ENCODE measurements at regions not wholly inside any gene's neighbourhood (a gene's known extent, or its start where the extent isn't known, plus 50 kb on each side); places are given as distances from the start of the nearest gene placed in this dataset.

- Histone ChIP-seq H3K27ac (no peak overlapping the region), H3K36me3 (no peaks in the 10 kb centered on the region), H3K9me3 (no peaks in the 10 kb centered on the region), H3K4me1 (no peaks in the 10 kb centered on the region), H3K4me3 (no peak overlapping the region), H3K27me3 (no peaks in the 10 kb centered on the region)
- DNase-seq = no peak
- TF ChIP-seq POLR2A (IDR thresholded peaks at IDR 0.05) = no peak
- no peak for TF ChIP-seq CTCF (IDR thresholded peaks at IDR 0.05)
These were observed 68.8 kb upstream of the ARHGAP24 start for GRCh38 chr4:85406185-85406584.

GRCh38 chr4:85407546-85407945, 67.4 kb upstream of the ARHGAP24 start:
- H3K9me3 ChIP-seq = no peaks in the 10 kb centered on the region
- no peaks in the 10 kb centered on the region for H3K4me1 ChIP-seq
- no peaks in the 10 kb centered on the region for H3K27me3 ChIP-seq
- DNase-seq = no peak
- no peak overlapping the region for H3K4me3 ChIP-seq
- H3K36me3 ChIP-seq = no peaks in the 10 kb centered on the region
- TF ChIP-seq CTCF (IDR thresholded peaks at IDR 0.05) = no peak
- TF ChIP-seq POLR2A (IDR thresholded peaks at IDR 0.05) = no peak
- H3K27ac ChIP-seq = no peak overlapping the region

GRCh38 chr4:85408301-85408700, 66.6 kb upstream of the ARHGAP24 start:
- Histone ChIP-seq H3K4me3 (no peak overlapping the region), H3K36me3 (no peaks in the 10 kb centered on the region), H3K4me1 (no peaks in the 10 kb centered on the region), H3K9me3 (no peaks in the 10 kb centered on the region), H3K27me3 (no peaks in the 10 kb centered on the region), H3K27ac (no peak overlapping the region)
- DNase-seq = no peak
- TF ChIP-seq CTCF (IDR thresholded peaks at IDR 0.05) = no peak
- no peak for TF ChIP-seq POLR2A (IDR thresholded peaks at IDR 0.05)

DNA sequence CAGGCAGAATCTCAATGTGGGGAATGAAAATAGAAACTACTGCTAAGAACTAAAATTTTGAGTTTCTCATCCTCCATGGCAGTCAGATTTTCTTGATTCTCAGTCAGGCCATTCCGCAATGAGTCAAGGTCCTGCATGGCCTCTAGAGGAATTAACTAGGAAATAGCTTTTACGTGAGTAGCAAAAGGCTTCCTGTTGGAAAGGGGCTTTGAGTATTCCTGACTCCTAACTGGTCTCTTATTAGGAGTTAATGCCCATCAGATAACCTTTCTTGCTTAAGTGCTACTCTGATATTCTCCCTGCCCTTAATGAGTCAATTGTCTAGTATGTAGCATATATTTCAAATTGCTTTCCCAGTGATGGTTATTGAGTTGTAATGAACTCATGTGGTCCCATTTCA, 65.7 kb upstream of the ARHGAP24 start:
- Histone ChIP-seq H3K9me3 (no peaks in the 10 kb centered on the region), H3K36me3 (no peaks in the 10 kb centered on the region), H3K27ac (no peak overlapping the region), H3K4me3 (no peak overlapping the region), H3K27me3 (no peaks in the 10 kb centered on the region), H3K4me1 (no peaks in the 10 kb centered on the region)
- TF ChIP-seq CTCF (IDR thresholded peaks at IDR 0.05) (no peak), POLR2A (IDR thresholded peaks at IDR 0.05) (no peak)
- no peak for DNase-seq

- no peak for TF ChIP-seq POLR2A (IDR thresholded peaks at IDR 0.05)
- no peak for TF ChIP-seq CTCF (IDR thresholded peaks at IDR 0.05)
- H3K27me3 ChIP-seq = no peaks in the 10 kb centered on the region
- H3K4me3 ChIP-seq = no peak overlapping the region
- H3K36me3 ChIP-seq = no peaks in the 10 kb centered on the region
- no peaks in the 10 kb centered on the region for H3K9me3 ChIP-seq
- no peak overlapping the region for H3K27ac ChIP-seq
- no peak for DNase-seq
- no peaks in the 10 kb centered on the region for H3K4me1 ChIP-seq
These were observed 63.6 kb upstream of the ARHGAP24 start for GRCh38 chr4:85411386-85411785.

DNA sequence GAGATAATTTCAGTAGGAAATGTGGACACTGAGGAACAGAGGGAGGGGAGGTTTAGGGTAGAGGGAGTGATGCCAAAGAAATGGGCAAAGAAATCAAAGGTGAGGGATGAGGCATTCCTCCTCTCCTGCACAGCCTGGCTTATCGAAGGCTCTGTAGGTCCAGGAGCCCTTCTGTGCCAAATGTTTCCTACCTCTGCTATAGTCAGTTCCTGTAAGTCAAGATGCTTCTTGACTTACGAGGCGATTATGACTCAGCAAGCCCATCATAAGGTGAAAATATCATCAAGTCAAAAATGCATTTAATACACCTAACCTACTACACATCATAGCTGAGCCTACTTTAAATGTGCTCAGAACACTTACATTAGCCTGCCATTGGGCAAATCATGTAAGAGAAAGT, 60.0 kb upstream of the ARHGAP24 start:
- no peak overlapping the region for H3K4me3 ChIP-seq
- no peaks in the 10 kb centered on the region for H3K27me3 ChIP-seq
- H3K4me1 ChIP-seq = no peaks in the 10 kb centered on the region
- TF ChIP-seq CTCF (IDR thresholded peaks at IDR 0.05) (no peak), POLR2A (IDR thresholded peaks at IDR 0.05) (no peak)
- H3K36me3 ChIP-seq = no peaks in the 10 kb centered on the region
- no peaks in the 10 kb centered on the region for H3K9me3 ChIP-seq
- no peak overlapping the region for H3K27ac ChIP-seq
- no peak for DNase-seq
